OCI-LY3 (cell line): ENCODE measurements at regions not wholly inside any gene's neighbourhood (a gene's known extent, or its start where the extent isn't known, plus 50 kb on each side); places are given as distances from the start of the nearest gene placed in this dataset.

Experiments
- EZH2phosphoT487 ChIP-seq: fragments of 200-600 bp; shearing (Covaris generic); IDR thresholded peaks from 2 replicates; pipeline ENCODE4 v1.6.1; 2018; ENCODE audit warnings: antibody characterized with exemption, mixed run types, low read depth
- TF ChIP-seq, protein P1 (sequence below): fragments of 200-600, 300-600 bp; sonication (generic); IDR thresholded peaks from 2 replicates; pipeline ENCODE4 v1.5.1; 2014; ENCODE audit warnings: antibody characterized with exemption, low read length, low read depth

DNA sequence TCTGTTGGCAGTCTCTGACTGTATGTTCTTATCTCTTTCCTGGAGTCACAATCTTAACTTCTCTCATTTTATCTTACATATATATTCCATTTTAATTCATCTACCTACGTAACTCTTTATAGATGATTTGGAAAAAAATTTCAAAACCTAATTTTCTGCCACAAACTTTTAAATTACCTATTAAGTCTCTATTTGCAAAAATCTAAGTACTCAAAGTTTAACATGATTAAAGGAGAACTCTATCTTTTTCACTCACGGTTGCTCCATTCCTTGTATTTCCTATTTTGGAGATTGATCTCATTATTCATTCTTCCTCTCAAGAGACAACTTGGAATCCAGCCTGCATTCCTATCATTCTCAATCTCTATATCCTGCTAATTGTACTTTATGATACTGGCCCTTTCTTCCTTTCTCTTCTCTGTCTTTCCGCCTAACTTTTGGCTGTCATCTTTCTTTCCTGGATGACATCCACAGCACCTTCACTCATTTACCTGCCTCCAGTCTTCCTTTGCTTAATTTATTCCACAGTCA is 1071.1 kb upstream of the CITED2 start:
- TF ChIP-seq, protein P1, sequence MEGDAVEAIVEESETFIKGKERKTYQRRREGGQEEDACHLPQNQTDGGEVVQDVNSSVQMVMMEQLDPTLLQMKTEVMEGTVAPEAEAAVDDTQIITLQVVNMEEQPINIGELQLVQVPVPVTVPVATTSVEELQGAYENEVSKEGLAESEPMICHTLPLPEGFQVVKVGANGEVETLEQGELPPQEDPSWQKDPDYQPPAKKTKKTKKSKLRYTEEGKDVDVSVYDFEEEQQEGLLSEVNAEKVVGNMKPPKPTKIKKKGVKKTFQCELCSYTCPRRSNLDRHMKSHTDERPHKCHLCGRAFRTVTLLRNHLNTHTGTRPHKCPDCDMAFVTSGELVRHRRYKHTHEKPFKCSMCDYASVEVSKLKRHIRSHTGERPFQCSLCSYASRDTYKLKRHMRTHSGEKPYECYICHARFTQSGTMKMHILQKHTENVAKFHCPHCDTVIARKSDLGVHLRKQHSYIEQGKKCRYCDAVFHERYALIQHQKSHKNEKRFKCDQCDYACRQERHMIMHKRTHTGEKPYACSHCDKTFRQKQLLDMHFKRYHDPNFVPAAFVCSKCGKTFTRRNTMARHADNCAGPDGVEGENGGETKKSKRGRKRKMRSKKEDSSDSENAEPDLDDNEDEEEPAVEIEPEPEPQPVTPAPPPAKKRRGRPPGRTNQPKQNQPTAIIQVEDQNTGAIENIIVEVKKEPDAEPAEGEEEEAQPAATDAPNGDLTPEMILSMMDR: no peak
- TF ChIP-seq EZH2phosphoT487: no peak
